GM12872 (cell line): ENCODE measurements at regions not wholly inside any gene's neighbourhood (a gene's known extent, or its start where the extent isn't known, plus 50 kb on each side); places are given as distances from the start of the nearest gene placed in this dataset.

Experiments used
- CTCF ChIP-seq: IDR thresholded peaks from 3 replicates; pipeline ENCODE4 v1.5.1; 2011; ENCODE audit warnings: low read depth, mild to moderate bottlenecking, low read length, moderate library complexity; ENCODE audit not compliant: insufficient read depth

- TF ChIP-seq CTCF, result no peak
Measured at GRCh38 chr18:51848702-51849101, 491.3 kb upstream of the DCC start.

GRCh38 chr18:51852681-51853080, 487.3 kb upstream of the DCC start:
- no peak for TF ChIP-seq CTCF

- no peak for TF ChIP-seq CTCF
Measured at GRCh38 chr18:51857989-51858388, 482.0 kb upstream of the DCC start.

- TF ChIP-seq CTCF, result no peak
Measured at GRCh38 chr18:51861046-51861445, 479.0 kb upstream of the DCC start.

GRCh38 chr18:51862051-51862715, 477.8 kb upstream of the DCC start:
- no peak for TF ChIP-seq CTCF

GRCh38 chr18:51864219-51864965, 475.6 kb upstream of the DCC start:
- TF ChIP-seq CTCF, result no peak

GRCh38 chr18:51865538-51865937, 474.5 kb upstream of the DCC start:
- no peak for TF ChIP-seq CTCF
